GM12873 (cell line): ENCODE measurements at regions not wholly inside any gene's neighbourhood (a gene's known extent, or its start where the extent isn't known, plus 50 kb on each side); places are given as distances from the start of the nearest gene placed in this dataset.

Experiments
- CTCF ChIP-seq: IDR thresholded peaks from 2 replicates; pipeline ENCODE4 v1.5.1; 2012; ENCODE audit warnings: low read depth, mild to moderate bottlenecking, moderate library complexity, low read length, control low read depth; ENCODE audit not compliant: insufficient read depth; ENCODE audit errors: missing control alignments

GRCh38 chr1:69485616-69486015 is 82.1 kb upstream of the LRRC7 start:
- TF ChIP-seq CTCF, result no peak

DNA sequence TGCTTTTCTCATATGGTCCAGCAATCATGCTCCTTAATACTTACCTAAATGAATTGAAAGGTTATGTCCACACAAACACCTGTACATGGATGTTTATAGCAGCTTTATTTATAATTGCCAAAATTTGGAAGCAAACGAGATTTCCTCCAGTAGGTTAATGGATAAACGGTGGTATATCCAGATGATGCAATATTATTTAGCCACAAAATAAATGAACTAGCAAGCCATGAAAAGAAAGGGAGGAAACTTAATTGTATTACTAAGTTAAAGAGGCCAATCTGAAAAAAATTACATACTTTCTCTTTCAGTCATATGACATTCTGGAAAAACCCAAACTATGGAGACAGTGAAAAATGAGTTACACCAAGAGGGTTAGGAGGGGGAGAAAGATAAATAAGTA is 76.3 kb upstream of the LRRC7 start:
- TF ChIP-seq CTCF, result no peak

DNA sequence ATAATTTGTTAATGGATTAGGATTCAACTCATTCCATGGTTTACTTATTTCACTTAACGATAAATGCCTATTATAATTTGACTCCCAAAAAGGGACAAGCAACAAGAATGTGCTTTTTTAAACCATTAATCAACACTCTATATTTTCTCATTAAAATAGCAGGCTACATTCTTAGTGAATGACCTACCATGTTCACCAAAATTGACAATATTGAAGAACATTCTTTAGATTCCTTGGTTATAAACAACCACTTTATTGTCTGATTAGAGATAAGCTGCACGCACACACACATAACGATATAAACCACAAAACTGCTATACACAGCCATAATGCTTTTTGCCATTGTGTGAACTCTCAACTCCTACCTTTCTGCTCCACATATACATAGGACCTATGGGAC is 75.4 kb upstream of the LRRC7 start:
- no peak for TF ChIP-seq CTCF

- TF ChIP-seq CTCF, result no peak
Observed at GRCh38 chr1:69494221-69494620, 73.5 kb upstream of the LRRC7 start.

- TF ChIP-seq CTCF, result no peak
Observed at GRCh38 chr1:69497441-69498221, 70.1 kb upstream of the LRRC7 start.

DNA sequence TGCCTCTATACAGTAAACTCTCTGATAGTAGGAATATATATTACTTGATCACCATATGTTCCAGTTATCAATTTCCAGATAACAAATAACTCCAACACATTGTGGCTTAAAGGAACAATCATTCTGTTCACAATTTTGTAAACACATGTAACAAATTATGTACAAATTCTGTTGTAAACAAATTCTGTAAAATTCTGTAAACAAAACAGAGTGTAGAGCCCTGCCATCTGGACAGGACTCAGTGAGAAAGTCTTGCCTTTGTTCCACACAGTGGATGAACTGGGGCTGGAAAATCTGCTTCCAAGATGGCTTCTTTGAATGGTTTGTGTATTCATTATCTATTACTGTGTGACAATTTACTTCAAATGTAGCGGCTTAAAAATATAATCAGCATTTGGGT is 69.0 kb upstream of the LRRC7 start:
- TF ChIP-seq CTCF, result no peak

GRCh38 chr1:69499203-69499803 is 68.4 kb upstream of the LRRC7 start:
- no peak for TF ChIP-seq CTCF
